ENCODE measurements at regions not wholly inside any gene's neighbourhood (a gene's known extent, or its start where the extent isn't known, plus 50 kb on each side); places are given as distances from the start of the nearest gene placed in this dataset.
"Not testable (repeated sequence)": the region's sequence is repeated elsewhere in the genome, so short reads cannot be mapped to it uniquely, and the experiment has no call there.

- Histone ChIP-seq H3K9me3 (ENCODE audit: insufficient read depth, low read depth, low read length) (no peaks in the 10 kb centered on the region), H3K27me3 (ENCODE audit: insufficient read depth, low read length, poor library complexity, severe bottlenecking) (no peaks in the 10 kb centered on the region), H3K4me3 (ENCODE audit: low read length, poor library complexity, severe bottlenecking) (no peak overlapping the region), H3K9me2 (replicated peaks; ENCODE audit: low read depth, low read length) (no peaks in the 10 kb centered on the region), H3K79me2 (ENCODE audit: insufficient read depth, low read length) (no peaks in the 10 kb centered on the region), H2AFZ (ENCODE audit: low read length) (no peak overlapping the region), H3K4me2 (ENCODE audit: low read depth, low read length, poor library complexity, severe bottlenecking) (no peak overlapping the region), H3K4me1 (ENCODE audit: insufficient read depth, low read length, poor library complexity, severe bottlenecking) (no peaks in the 10 kb centered on the region), H4K20me1 (ENCODE audit: insufficient read depth, low read length, poor library complexity, severe bottlenecking) (no peaks in the 10 kb centered on the region), H3K9ac (ENCODE audit: low read depth, low read length, poor library complexity, severe bottlenecking) (no peak overlapping the region), H3F3A (ENCODE audit: low read depth) (no peaks in the 10 kb centered on the region), H3K36me3 (ENCODE audit: insufficient read depth, low read length) (no peaks in the 10 kb centered on the region)
- no peak for TF ChIP-seq CTCF (conservative IDR thresholded peaks at IDR 0.05; ENCODE audit: low read length)
- no peak for TF ChIP-seq EZH2phosphoT487 (IDR thresholded peaks at IDR 0.05; ENCODE audit: borderline replicate concordance)
Observed at GRCh38 chrX:981791-982626, 230.4 kb downstream of the CRLF2 start.

- H3K27me3 ChIP-seq (ENCODE audit: insufficient read depth, low read length, poor library complexity, severe bottlenecking): no peaks in the 10 kb centered on the region
- no peak for TF ChIP-seq CTCF (conservative IDR thresholded peaks at IDR 0.05; ENCODE audit: low read length)
- no peak for TF ChIP-seq EZH2phosphoT487 (IDR thresholded peaks at IDR 0.05; ENCODE audit: borderline replicate concordance)
- no peaks in the 10 kb centered on the region for H3K9me2 ChIP-seq (replicated peaks; ENCODE audit: low read depth, low read length)
Observed at GRCh38 chrX:980587-981235, 231.7 kb downstream of the CRLF2 start.

GRCh38 chrX:979127-979526 lies 233.3 kb downstream of the CRLF2 start:
- H3K4me2 ChIP-seq (ENCODE audit: low read depth, low read length, poor library complexity, severe bottlenecking); H3K4me1 ChIP-seq (ENCODE audit: insufficient read depth, low read length, poor library complexity, severe bottlenecking); H3K4me3 ChIP-seq (ENCODE audit: low read length, poor library complexity, severe bottlenecking); H3K9me2 ChIP-seq (replicated peaks; ENCODE audit: low read depth, low read length); H2AFZ ChIP-seq (ENCODE audit: low read length); H3K9ac ChIP-seq (ENCODE audit: low read depth, low read length, poor library complexity, severe bottlenecking); H3F3A ChIP-seq (ENCODE audit: low read depth); H3K79me2 ChIP-seq (ENCODE audit: insufficient read depth, low read length); H3K36me3 ChIP-seq (ENCODE audit: insufficient read depth, low read length); H3K27me3 ChIP-seq (ENCODE audit: insufficient read depth, low read length, poor library complexity, severe bottlenecking); H3K9me3 ChIP-seq (ENCODE audit: insufficient read depth, low read depth, low read length); H4K20me1 ChIP-seq (ENCODE audit: insufficient read depth, low read length, poor library complexity, severe bottlenecking): not testable (repeated sequence)

More at GRCh38 chrX:980587-981235, 231.7 kb downstream of the CRLF2 start:
- no peaks in the 10 kb centered on the region for H3K9me3 ChIP-seq (ENCODE audit: insufficient read depth, low read depth, low read length)
- H3F3A ChIP-seq (ENCODE audit: low read depth): no peaks in the 10 kb centered on the region
- no peaks in the 10 kb centered on the region for H3K79me2 ChIP-seq (ENCODE audit: insufficient read depth, low read length)
- no peak overlapping the region for H3K9ac ChIP-seq (ENCODE audit: low read depth, low read length, poor library complexity, severe bottlenecking)
- no peak overlapping the region for H3K4me3 ChIP-seq (ENCODE audit: low read length, poor library complexity, severe bottlenecking)
- no peaks in the 10 kb centered on the region for H3K36me3 ChIP-seq (ENCODE audit: insufficient read depth, low read length)
- H3K4me2 ChIP-seq (ENCODE audit: low read depth, low read length, poor library complexity, severe bottlenecking): no peak overlapping the region
- H3K4me1 ChIP-seq (ENCODE audit: insufficient read depth, low read length, poor library complexity, severe bottlenecking): no peaks in the 10 kb centered on the region
- no peaks in the 10 kb centered on the region for H4K20me1 ChIP-seq (ENCODE audit: insufficient read depth, low read length, poor library complexity, severe bottlenecking)
- no peak overlapping the region for H2AFZ ChIP-seq (ENCODE audit: low read length)

Measured in Loucy (cell line).